ENCODE measurements at regions not wholly inside any gene's neighbourhood (a gene's known extent, or its start where the extent isn't known, plus 50 kb on each side); places are given as distances from the start of the nearest gene placed in this dataset.

GRCh38 chr7:124387056-124387455 lies 354.2 kb upstream of the TMEM229A start:
- Histone ChIP-seq H3K27me3 (ENCODE audit: insufficient read depth, low read length, poor library complexity) (no peaks in the 10 kb centered on the region), H3K4me2 (ENCODE audit: insufficient read depth, low read length) (no peak overlapping the region), H4K20me1 (ENCODE audit: insufficient read depth, low read length) (no peaks in the 10 kb centered on the region), H3K4me1 (ENCODE audit: insufficient read depth, low read length) (no peaks in the 10 kb centered on the region), H3K9ac (ENCODE audit: low read depth, low read length) (no peak overlapping the region), H3K36me3 (ENCODE audit: insufficient read depth, low read length) (no peaks in the 10 kb centered on the region), H3K79me2 (ENCODE audit: insufficient read depth, low read length) (no peaks in the 10 kb centered on the region), H2AFZ (ENCODE audit: low read depth, low read length) (no peak overlapping the region), H3K9me3 (ENCODE audit: insufficient read depth, low read length, severe bottlenecking) (no peaks in the 10 kb centered on the region), H3K27ac (ENCODE audit: low read length) (no peak overlapping the region), H3K4me3 (ENCODE audit: low read depth in 1 of 2, low read length in 2 of 2) (no peak overlapping the region)
- TF ChIP-seq CTCF (IDR thresholded peaks at IDR 0.05; ENCODE audit: borderline replicate concordance, extremely low read depth, low read length, poor library complexity, severe bottlenecking) (no peak), EZH2 (IDR thresholded peaks at IDR 0.05; ENCODE audit: borderline replicate concordance, low read depth, low read length, severe bottlenecking) (no peak)
- DNase-seq (no peak), ATAC-seq (ENCODE audit: insufficient read depth, low read depth) (no peak)

- DNase-seq (no peak), ATAC-seq (ENCODE audit: insufficient read depth, low read depth) (no peak)
- Histone ChIP-seq H3K27ac (ENCODE audit: low read length) (no peak overlapping the region), H3K9me3 (ENCODE audit: insufficient read depth, low read length, severe bottlenecking) (no peaks in the 10 kb centered on the region), H3K36me3 (ENCODE audit: insufficient read depth, low read length) (no peaks in the 10 kb centered on the region), H2AFZ (ENCODE audit: low read depth, low read length) (no peak overlapping the region), H3K4me2 (ENCODE audit: insufficient read depth, low read length) (no peak overlapping the region), H3K4me3 (ENCODE audit: low read depth in 1 of 2, low read length in 2 of 2) (no peak overlapping the region), H3K9ac (ENCODE audit: low read depth, low read length) (no peak overlapping the region), H3K4me1 (ENCODE audit: insufficient read depth, low read length) (no peaks in the 10 kb centered on the region), H4K20me1 (ENCODE audit: insufficient read depth, low read length) (no peaks in the 10 kb centered on the region), H3K79me2 (ENCODE audit: insufficient read depth, low read length) (no peaks in the 10 kb centered on the region), H3K27me3 (ENCODE audit: insufficient read depth, low read length, poor library complexity) (no peaks in the 10 kb centered on the region)
- TF ChIP-seq EZH2 (IDR thresholded peaks at IDR 0.05; ENCODE audit: borderline replicate concordance, low read depth, low read length, severe bottlenecking) (no peak), CTCF (IDR thresholded peaks at IDR 0.05; ENCODE audit: borderline replicate concordance, extremely low read depth, low read length, poor library complexity, severe bottlenecking) (no peak)
Measured at GRCh38 chr7:124379296-124379695, 346.4 kb upstream of the TMEM229A start.

GRCh38 chr7:124376111-124376510 lies 343.2 kb upstream of the TMEM229A start:
- Histone ChIP-seq H3K9ac (ENCODE audit: low read depth, low read length) (no peak overlapping the region), H2AFZ (ENCODE audit: low read depth, low read length) (no peak overlapping the region), H4K20me1 (ENCODE audit: insufficient read depth, low read length) (no peaks in the 10 kb centered on the region), H3K27me3 (ENCODE audit: insufficient read depth, low read length, poor library complexity) (no peaks in the 10 kb centered on the region), H3K27ac (ENCODE audit: low read length) (no peak overlapping the region), H3K79me2 (ENCODE audit: insufficient read depth, low read length) (no peaks in the 10 kb centered on the region), H3K4me3 (ENCODE audit: low read depth in 1 of 2, low read length in 2 of 2) (no peak overlapping the region), H3K36me3 (ENCODE audit: insufficient read depth, low read length) (no peaks in the 10 kb centered on the region), H3K4me1 (ENCODE audit: insufficient read depth, low read length) (no peaks in the 10 kb centered on the region), H3K9me3 (ENCODE audit: insufficient read depth, low read length, severe bottlenecking) (no peaks in the 10 kb centered on the region), H3K4me2 (ENCODE audit: insufficient read depth, low read length) (no peak overlapping the region)
- ATAC-seq (ENCODE audit: insufficient read depth, low read depth) (no peak), DNase-seq (no peak)
- TF ChIP-seq EZH2 (IDR thresholded peaks at IDR 0.05; ENCODE audit: borderline replicate concordance, low read depth, low read length, severe bottlenecking): no peak
- no peak for TF ChIP-seq CTCF (IDR thresholded peaks at IDR 0.05; ENCODE audit: borderline replicate concordance, extremely low read depth, low read length, poor library complexity, severe bottlenecking)

GRCh38 chr7:124375391-124375790 lies 342.5 kb upstream of the TMEM229A start:
- Histone ChIP-seq H3K4me1 (ENCODE audit: insufficient read depth, low read length) (no peaks in the 10 kb centered on the region), H2AFZ (ENCODE audit: low read depth, low read length) (no peak overlapping the region), H3K9ac (ENCODE audit: low read depth, low read length) (no peak overlapping the region), H3K27me3 (ENCODE audit: insufficient read depth, low read length, poor library complexity) (no peaks in the 10 kb centered on the region), H3K27ac (ENCODE audit: low read length) (no peak overlapping the region), H3K79me2 (ENCODE audit: insufficient read depth, low read length) (no peaks in the 10 kb centered on the region), H3K9me3 (ENCODE audit: insufficient read depth, low read length, severe bottlenecking) (no peaks in the 10 kb centered on the region), H3K36me3 (ENCODE audit: insufficient read depth, low read length) (no peaks in the 10 kb centered on the region), H4K20me1 (ENCODE audit: insufficient read depth, low read length) (no peaks in the 10 kb centered on the region), H3K4me3 (ENCODE audit: low read depth in 1 of 2, low read length in 2 of 2) (no peak overlapping the region), H3K4me2 (ENCODE audit: insufficient read depth, low read length) (no peak overlapping the region)
- TF ChIP-seq EZH2 (IDR thresholded peaks at IDR 0.05; ENCODE audit: borderline replicate concordance, low read depth, low read length, severe bottlenecking) (no peak), CTCF (IDR thresholded peaks at IDR 0.05; ENCODE audit: borderline replicate concordance, extremely low read depth, low read length, poor library complexity, severe bottlenecking) (no peak)
- DNase-seq (no peak), ATAC-seq (ENCODE audit: insufficient read depth, low read depth) (no peak)
